Stimulated activated memory B cell treated with anti-CD40 and anti-IgM and Interleukin-4, amounts not matched to agents 10 μg/mL and 1 μg/mL and 100 μg/mL, for 72 hours (primary cell): ENCODE measurements at regions not wholly inside any gene's neighbourhood (a gene's known extent, or its start where the extent isn't known, plus 50 kb on each side); places are given as distances from the start of the nearest gene placed in this dataset.

ENCODE experiments used
- ATAC-seq: fragments of 150-1000 bp; cut with Tn5 transposase; 2 replicates; pipeline ENCODE4 v1.10.0; 2021
- H3K27ac Mint-ChIP-seq: one replicate; pipeline ENCODE4 v1.8.0; 2022; ENCODE audit warnings: mild to moderate bottlenecking, mixed read lengths
- H3K27me3 Mint-ChIP-seq: one replicate; pipeline ENCODE4 v1.8.0; 2022; ENCODE audit warnings: mixed read lengths
- H3K36me3 Mint-ChIP-seq: one replicate; pipeline ENCODE4 v1.8.0; 2022; ENCODE audit warnings: mixed read lengths
- H3K4me1 Mint-ChIP-seq: one replicate; pipeline ENCODE4 v1.8.0; 2022; ENCODE audit warnings: mixed read lengths
- H3K4me3 Mint-ChIP-seq: one replicate; pipeline ENCODE4 v1.8.0; 2022; ENCODE audit warnings: mild to moderate bottlenecking, moderate library complexity, mixed read lengths
- H3K9me3 Mint-ChIP-seq: one replicate; pipeline ENCODE4 v1.8.0; 2022; ENCODE audit warnings: mixed read lengths

DNA sequence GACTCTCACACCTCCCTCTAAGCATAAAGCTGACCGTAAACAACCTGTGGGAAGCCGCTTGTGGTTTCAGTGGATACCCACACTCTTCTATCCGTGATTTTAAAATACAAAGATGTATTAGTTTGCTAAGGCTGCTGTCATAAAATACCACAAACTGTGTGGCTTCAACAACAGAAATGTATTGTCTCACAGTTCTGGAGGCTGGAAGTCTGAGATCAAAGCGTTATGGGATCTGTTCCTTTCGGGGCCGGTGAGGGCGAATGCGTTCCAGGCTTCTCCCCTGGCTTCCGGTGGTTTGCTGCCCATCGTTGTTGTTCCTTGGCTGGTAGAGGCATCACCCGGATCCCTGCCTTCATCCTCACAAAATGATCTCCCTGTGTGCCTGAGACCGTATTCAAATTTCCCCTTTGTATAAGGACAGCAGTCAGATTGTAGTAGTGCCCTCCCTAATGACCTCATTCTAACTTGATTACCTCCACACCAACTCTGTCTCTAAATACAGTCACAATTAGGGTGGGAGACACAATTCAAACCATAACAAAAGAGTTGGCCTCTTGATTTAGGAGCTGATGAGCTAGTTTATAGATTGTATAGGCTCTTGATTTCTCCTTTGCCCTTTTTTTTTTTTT, 210.6 kb upstream of the SOX4 start:
- Mint-ChIP-seq H3K4me1 (no peaks in the 10 kb centered on the region), H3K36me3 (no peaks in the 10 kb centered on the region), H3K4me3 (no peak overlapping the region), H3K9me3 (peaks cover 4% of the 10 kb centered on the region), H3K27me3 (no peaks in the 10 kb centered on the region), H3K27ac (no peak overlapping the region)
- ATAC-seq: no peak

DNA sequence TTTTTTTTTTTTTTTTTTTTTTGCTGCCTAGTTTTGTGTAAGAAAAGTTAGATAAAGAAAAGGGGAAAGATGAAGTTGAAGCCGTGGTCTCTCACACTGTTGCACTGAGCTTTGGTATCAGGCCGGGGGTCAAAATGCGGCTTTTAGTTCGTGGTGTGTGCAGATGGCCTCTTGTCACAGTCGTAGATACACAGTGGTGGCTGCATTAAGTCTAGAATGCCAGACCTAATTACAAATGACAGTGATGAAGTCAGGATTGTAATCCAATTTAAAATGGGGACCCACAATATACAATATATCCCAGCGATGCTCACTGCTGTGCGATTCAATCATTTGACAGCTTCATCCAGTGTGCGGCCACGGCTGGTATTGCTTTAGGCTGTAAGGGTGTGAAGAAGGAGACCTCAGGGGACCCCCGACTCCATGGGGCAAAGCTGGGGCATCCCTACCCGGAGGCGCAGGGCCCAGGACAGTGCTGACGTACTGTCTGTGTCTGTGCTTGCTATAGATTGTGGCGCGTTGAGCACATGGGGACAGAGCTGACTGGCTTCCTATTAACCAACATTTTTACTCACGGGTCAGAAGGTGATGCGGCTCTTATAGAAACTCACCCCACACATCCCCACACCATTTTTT, 210.0 kb upstream of the SOX4 start:
- H3K36me3 Mint-ChIP-seq: no peaks in the 10 kb centered on the region
- no peaks in the 10 kb centered on the region for H3K4me1 Mint-ChIP-seq
- no peak overlapping the region for H3K27ac Mint-ChIP-seq
- H3K4me3 Mint-ChIP-seq: no peak overlapping the region
- H3K9me3 Mint-ChIP-seq: peaks cover 4% of the 10 kb centered on the region
- no peaks in the 10 kb centered on the region for H3K27me3 Mint-ChIP-seq
- no peak for ATAC-seq

DNA sequence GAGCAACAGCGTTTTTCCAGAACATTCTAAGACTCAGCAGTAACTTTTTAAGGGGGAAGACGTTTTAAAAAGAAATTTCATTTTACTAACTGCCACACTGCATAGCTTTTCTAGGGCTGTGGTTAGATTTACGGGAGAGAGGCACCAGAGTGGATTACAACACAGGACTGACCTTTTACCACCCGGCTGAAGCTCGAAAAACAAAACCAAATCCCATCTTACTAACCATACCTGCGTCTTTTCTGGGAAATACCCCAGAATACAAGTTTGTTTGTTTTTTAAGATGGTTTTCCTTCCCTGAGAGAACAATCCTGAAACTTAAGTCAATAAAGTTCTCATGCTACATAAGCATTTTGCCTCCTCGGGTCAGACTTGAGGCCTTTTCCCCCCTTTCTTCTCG, 209.3 kb upstream of the SOX4 start:
- Mint-ChIP-seq H3K4me3 (no peak overlapping the region), H3K27me3 (no peaks in the 10 kb centered on the region), H3K36me3 (no peaks in the 10 kb centered on the region), H3K9me3 (peaks cover 4% of the 10 kb centered on the region), H3K4me1 (no peaks in the 10 kb centered on the region), H3K27ac (no peak overlapping the region)
- ATAC-seq: no peak

DNA sequence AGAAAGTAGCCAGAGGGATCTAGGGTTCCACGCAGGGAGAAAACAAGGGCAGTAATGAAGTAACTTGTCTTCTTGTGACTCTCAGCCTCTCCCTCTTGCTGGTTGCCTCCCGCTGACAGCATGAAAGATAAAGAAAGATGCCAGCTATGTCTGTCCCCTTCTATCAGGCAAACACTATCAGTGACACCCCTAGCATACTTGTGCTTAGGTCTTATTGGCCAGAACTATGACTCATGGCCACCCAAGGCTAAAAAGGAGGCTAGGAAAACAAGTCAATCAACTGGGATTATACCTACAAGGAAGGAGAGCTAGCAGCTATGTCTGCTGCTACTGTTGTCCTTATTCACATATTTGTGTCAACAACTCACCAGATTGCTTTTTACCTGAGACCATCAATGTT, 206.8 kb upstream of the SOX4 start:
- ATAC-seq: no peak
- peaks cover 4% of the 10 kb centered on the region for H3K9me3 Mint-ChIP-seq
- no peaks in the 10 kb centered on the region for H3K27me3 Mint-ChIP-seq
- no peaks in the 10 kb centered on the region for H3K4me1 Mint-ChIP-seq
- no peaks in the 10 kb centered on the region for H3K36me3 Mint-ChIP-seq
- H3K27ac Mint-ChIP-seq: no peak overlapping the region
- H3K4me3 Mint-ChIP-seq: no peak overlapping the region

DNA sequence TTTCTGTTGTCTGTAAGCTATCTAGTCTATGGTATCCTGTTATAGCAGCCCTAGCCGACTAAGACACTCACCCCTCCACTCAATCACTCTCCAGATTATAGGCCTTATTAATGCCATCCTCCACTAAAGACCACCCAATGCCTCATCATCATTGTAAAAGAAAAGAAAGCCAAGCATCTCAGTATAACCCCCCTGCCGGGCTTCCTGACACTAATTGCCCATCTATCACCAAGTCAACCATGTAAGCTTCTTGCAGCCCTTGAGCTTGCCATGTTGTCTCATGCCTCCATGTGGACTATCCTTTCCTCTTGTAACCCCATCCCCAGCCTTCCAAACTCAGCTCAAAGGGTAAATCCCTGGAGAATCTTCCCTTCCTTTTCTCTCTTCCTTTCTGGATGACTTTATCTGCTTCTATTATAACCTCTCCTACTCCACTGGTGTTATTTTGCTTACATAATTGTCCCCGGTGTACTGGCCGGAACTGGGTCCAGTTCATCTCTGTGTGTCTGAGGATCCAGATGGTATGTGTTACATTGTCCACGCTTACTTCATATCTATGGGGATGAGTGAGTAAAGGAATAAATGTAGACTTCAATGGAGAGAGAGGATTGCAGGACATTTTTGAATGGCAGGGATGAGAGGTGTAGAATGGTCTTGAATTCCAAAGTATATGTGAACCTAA, 202.9 kb upstream of the SOX4 start:
- no peaks in the 10 kb centered on the region for H3K36me3 Mint-ChIP-seq
- H3K4me1 Mint-ChIP-seq: no peaks in the 10 kb centered on the region
- no peaks in the 10 kb centered on the region for H3K27me3 Mint-ChIP-seq
- no peak overlapping the region for H3K4me3 Mint-ChIP-seq
- no peak overlapping the region for H3K27ac Mint-ChIP-seq
- peaks cover under 1% of the 10 kb centered on the region for H3K9me3 Mint-ChIP-seq
- no peak for ATAC-seq

DNA sequence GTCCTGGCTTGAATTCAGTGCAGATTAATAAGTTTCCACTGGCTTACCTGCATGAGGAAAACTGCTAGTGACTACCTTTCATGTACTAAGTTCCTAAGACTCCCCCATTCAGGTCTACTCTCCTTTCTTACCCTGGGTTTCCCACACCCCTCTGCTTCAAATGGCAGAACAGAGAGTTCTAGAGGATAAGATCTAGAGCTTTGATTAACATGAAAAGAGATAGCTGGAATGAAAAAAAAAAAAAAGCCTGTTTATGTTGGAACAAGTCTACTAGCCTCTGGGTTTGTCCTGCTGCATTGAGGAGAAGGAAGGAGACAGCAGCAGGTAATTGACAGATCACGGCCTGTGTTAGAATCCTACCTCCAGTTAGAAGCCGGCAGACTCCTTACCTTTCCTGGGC, 201.4 kb upstream of the SOX4 start:
- ATAC-seq: no peak
- Mint-ChIP-seq H3K9me3 (no peaks in the 10 kb centered on the region), H3K27me3 (no peaks in the 10 kb centered on the region), H3K4me3 (no peak overlapping the region), H3K36me3 (no peaks in the 10 kb centered on the region), H3K4me1 (no peaks in the 10 kb centered on the region), H3K27ac (no peak overlapping the region)

DNA sequence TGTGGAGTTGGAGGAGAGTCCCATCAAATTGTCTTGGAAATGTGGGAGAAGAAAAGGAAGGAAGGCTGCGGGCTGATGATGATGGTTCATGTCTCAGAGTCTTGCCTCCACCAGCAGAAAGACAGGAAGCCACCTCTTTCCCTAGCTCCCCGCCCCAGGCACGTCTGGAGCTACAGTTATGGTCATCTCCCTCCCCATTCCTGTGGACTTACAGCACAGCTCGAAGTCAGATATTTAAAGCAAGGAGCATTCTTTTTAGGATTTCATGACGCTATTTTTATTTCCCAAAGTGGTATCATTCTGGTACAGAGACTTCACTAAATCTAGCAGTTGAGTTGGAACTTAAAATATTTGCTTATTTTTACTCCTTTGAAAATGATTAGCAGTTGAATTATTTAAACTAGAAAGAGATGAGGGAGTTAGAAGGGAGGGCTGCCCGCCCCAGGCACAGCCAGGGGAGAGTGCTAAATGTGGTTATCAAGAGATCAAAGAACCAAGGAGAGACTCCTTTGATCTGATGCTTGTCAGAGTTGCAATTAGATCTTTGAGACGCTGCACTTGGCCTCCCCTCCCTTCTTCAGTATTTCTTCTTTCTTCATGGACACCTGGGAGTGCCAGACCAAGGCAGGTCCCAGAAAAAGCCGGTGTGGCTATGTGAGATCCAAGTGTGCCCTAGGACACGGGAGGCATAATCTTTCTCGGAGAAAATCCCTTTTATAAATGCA, 199.9 kb upstream of the SOX4 start:
- Mint-ChIP-seq H3K4me1 (no peaks in the 10 kb centered on the region), H3K9me3 (no peaks in the 10 kb centered on the region), H3K36me3 (no peaks in the 10 kb centered on the region), H3K27me3 (no peaks in the 10 kb centered on the region), H3K4me3 (no peak overlapping the region), H3K27ac (no peak overlapping the region)
- no peak for ATAC-seq

DNA sequence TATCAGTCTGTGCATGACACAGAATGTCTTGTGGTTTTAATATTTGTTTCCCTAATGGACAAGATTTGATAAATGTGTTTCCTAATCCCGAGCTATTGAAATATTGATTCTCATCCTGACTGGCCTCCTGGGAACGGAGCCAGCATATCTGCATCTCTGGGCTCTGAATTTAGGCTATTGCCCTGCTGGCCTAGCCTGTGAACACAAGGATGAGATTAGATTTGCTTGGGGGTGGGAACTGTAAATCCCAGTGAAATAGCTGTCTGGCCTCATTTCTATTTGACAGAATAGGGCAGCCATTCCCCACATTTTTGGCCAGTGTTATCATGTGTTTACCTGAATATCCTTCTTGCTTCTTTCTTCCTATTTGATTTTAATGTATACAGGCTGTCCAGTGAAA, 198.4 kb upstream of the SOX4 start:
- ATAC-seq: no peak
- Mint-ChIP-seq H3K27me3 (no peaks in the 10 kb centered on the region), H3K9me3 (no peaks in the 10 kb centered on the region), H3K27ac (no peak overlapping the region), H3K36me3 (no peaks in the 10 kb centered on the region), H3K4me1 (no peaks in the 10 kb centered on the region), H3K4me3 (no peak overlapping the region)

DNA sequence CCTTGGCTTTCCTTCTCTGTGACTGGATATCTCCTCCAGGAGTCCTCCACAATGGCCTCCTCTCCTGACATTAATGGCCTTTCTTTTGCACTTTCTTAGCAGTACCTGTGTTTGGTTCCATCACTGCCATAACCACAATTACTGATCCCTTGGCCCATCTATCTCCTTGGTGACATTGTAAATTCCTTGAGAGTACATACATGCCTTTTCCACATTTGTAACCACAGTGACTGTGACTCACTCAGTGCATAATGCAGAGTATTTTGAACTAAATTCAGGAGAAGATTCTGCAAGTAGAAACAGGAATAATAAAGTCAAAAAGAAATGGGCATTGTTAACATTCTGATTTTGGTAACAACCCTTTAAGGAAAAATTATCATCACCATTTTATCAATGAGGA, 197.2 kb upstream of the SOX4 start:
- Mint-ChIP-seq H3K36me3 (no peaks in the 10 kb centered on the region), H3K4me3 (no peak overlapping the region), H3K4me1 (no peaks in the 10 kb centered on the region), H3K27me3 (no peaks in the 10 kb centered on the region), H3K9me3 (no peaks in the 10 kb centered on the region), H3K27ac (no peak overlapping the region)
- no peak for ATAC-seq

DNA sequence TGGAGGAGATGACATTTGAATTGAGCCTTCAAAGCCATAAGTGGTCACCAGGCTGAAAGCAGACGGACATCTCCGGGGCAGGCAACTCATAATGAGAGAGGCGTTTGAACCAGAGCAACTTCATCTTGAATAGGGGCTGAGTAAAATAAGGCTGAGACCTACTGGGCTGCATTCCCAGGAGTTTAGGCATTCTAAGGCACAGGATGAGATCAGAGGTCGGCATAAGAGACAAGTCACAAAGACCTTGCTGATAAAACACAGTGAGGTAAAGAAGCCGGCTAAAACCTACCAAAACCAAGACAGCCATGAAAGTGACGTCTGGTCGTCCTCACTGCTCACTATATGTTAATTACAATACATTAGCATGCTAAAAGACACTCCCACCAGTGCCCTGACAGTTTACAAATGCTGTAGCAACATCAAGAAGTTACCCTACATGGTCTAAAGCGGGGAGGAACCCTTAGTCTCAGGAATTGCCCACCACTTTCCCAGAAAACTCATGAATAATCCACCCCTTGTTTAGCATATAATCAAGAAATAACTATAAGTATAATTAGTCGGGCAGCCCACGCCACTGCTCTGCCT, 194.7 kb upstream of the SOX4 start:
- Mint-ChIP-seq H3K9me3 (no peaks in the 10 kb centered on the region), H3K27ac (no peak overlapping the region), H3K4me1 (no peaks in the 10 kb centered on the region), H3K36me3 (no peaks in the 10 kb centered on the region), H3K4me3 (no peak overlapping the region), H3K27me3 (no peaks in the 10 kb centered on the region)
- ATAC-seq: no peak

DNA sequence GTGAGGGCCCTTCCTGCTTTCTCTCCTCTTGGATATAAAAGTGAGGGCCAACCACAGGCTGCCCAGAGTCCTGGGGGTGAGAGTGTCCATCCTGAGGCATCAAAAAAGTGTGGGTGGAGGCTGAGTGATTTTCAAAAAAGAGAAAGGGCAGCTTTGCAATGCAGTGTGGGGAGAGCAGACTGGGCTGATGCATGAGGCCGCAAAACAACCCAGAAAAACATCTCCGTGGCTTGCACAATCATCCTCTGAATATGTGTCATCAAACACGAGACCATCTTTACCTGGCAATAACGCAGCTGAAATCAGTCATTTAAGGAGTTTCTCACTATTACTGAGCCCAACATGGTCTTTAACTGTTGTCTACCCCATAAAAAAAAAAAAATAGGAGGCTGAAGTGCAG, 191.2 kb upstream of the SOX4 start:
- Mint-ChIP-seq H3K4me1 (no peaks in the 10 kb centered on the region), H3K4me3 (no peak overlapping the region), H3K9me3 (no peaks in the 10 kb centered on the region), H3K27ac (no peak overlapping the region), H3K27me3 (peaks cover 2% of the 10 kb centered on the region), H3K36me3 (no peaks in the 10 kb centered on the region)
- ATAC-seq: peak; percentile 5

DNA sequence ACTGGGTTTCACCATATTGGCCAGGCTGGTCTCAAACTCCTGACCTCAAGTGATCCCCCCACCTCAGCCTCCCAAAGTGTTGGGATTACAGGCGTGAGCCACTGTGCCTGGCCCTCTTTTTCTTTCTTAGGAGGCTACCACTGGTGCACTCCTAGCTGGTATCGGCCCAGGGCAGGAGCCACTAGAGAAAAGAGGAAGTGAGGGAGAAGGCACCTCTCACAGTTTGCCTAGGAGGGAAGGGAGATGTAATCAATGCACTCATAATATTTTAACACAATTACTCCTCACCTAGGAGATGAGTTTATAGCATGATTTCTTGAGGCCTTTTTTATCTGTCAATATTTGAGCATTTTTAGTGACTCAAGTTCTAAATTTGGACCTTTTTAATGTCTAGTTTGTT, 189.0 kb upstream of the SOX4 start:
- H3K4me1 Mint-ChIP-seq: no peaks in the 10 kb centered on the region
- no peak overlapping the region for H3K27ac Mint-ChIP-seq
- no peak for ATAC-seq
- peaks cover 10% of the 10 kb centered on the region for H3K27me3 Mint-ChIP-seq
- no peak overlapping the region for H3K4me3 Mint-ChIP-seq
- H3K36me3 Mint-ChIP-seq: peaks cover 4% of the 10 kb centered on the region
- no peaks in the 10 kb centered on the region for H3K9me3 Mint-ChIP-seq

DNA sequence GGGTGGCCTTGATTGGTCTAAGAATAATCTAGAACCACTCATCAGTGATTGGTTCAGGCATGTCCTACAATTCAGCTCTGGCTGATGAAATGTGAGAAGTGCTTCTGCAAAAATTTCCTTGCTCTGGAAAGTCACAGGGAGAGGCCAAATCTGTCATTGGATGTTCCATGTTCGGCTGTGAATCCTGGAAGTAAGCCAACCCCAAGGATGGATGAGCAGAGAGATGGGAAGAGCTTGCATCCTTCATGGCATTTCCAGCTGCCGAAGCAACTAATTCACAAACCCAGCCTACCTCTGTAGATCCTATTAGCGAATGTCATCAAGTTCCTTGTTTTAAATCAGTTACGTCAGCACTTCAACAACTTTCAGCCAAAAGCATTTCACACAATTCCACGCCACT, 187.2 kb upstream of the SOX4 start:
- no peak overlapping the region for H3K27ac Mint-ChIP-seq
- peaks cover 10% of the 10 kb centered on the region for H3K27me3 Mint-ChIP-seq
- no peak for ATAC-seq
- H3K4me3 Mint-ChIP-seq: no peak overlapping the region
- peaks cover 3% of the 10 kb centered on the region for H3K9me3 Mint-ChIP-seq
- H3K36me3 Mint-ChIP-seq: peaks cover 4% of the 10 kb centered on the region
- H3K4me1 Mint-ChIP-seq: no peaks in the 10 kb centered on the region

DNA sequence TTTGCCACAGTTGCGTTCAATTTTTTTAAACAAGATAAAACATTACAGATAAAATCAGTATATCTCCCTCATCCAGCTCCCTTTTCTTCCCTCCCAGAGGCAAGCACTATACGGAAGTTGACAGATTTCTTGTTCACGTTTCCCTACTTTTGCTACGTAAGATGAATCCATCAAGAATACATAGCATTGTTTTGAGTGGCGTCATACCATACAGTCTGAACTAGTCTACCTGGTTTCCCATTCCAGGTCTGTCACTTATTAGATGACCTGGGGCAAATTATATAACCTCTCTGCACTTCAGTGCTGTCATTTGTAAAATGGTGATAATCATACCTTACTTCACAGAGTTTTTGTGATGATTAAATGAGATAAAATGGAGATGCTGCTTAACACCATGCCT, 184.3 kb upstream of the SOX4 start:
- Mint-ChIP-seq H3K9me3 (peaks cover 3% of the 10 kb centered on the region), H3K36me3 (peaks cover 4% of the 10 kb centered on the region), H3K27ac (no peak overlapping the region), H3K27me3 (peaks cover 18% of the 10 kb centered on the region), H3K4me1 (no peaks in the 10 kb centered on the region), H3K4me3 (no peak overlapping the region)
- ATAC-seq: no peak

DNA sequence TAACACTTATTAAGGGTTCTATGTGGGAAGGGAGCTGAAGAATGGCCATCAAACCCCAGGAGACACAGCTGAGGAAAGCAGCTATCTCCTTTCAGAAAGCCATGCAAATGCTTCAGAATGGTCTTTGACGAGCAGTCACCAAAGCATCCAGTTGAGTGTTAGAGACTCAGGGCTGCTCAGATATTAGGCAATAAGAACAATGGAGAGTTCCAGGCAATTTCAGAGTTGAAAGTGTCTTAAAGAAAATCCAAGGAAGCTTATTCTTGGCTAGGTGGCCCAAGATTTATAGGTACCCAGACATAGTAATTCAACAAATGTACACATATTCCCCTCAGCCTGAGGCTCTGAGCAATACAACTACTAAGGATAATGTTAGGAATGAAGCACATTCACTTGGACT, 180.1 kb upstream of the SOX4 start:
- H3K4me3 Mint-ChIP-seq: no peak overlapping the region

More for the DNA sequence above, 180.1 kb upstream of the SOX4 start:
- ATAC-seq: no peak
- H3K4me1 Mint-ChIP-seq: no peaks in the 10 kb centered on the region
- no peaks in the 10 kb centered on the region for H3K36me3 Mint-ChIP-seq
- peaks cover 3% of the 10 kb centered on the region for H3K9me3 Mint-ChIP-seq
- H3K27me3 Mint-ChIP-seq: peaks cover 7% of the 10 kb centered on the region
- H3K27ac Mint-ChIP-seq: no peak overlapping the region
